SK-N-MC (cell line): ENCODE measurements at regions not wholly inside any gene's neighbourhood (a gene's known extent, or its start where the extent isn't known, plus 50 kb on each side); places are given as distances from the start of the nearest gene placed in this dataset.

Experiments used
- EZH2 ChIP-seq: fragments of 200-600 bp; sonication (generic); IDR thresholded peaks from one replicate; pipeline ENCODE4 v1.6.1; 2017; ENCODE audit warnings: antibody characterized with exemption
- POLR2AphosphoS5 ChIP-seq: IDR thresholded peaks from 2 replicates; pipeline ENCODE4 v1.6.1; 2012; ENCODE audit warnings: mild to moderate bottlenecking, low read depth, low read length, borderline replicate concordance

DNA sequence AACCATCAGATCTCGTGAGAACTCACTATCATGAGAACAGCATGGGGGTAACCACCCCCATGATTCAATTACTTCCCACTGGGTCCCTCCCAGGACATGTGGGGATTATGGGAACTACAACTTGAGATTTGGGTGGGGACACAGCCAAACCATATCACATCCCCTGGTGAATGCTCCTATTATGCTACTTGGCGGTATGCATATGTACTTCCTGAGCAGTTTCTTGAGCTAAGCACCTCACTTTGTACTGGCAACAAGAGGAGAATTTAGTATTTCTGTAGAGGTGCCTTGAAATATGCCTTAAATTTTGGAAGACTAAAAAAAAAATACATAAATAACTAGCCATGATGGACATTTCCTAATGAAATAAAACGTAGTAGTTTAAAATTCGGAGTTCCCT is 327.2 kb upstream of the CITED2 start:
- TF ChIP-seq POLR2AphosphoS5 (no peak), EZH2 (no peak)
